ENCODE measurements at regions not wholly inside any gene's neighbourhood (a gene's known extent, or its start where the extent isn't known, plus 50 kb on each side); places are given as distances from the start of the nearest gene placed in this dataset.

GRCh38 chr6:85143676-85144075, 306.2 kb upstream of the NT5E start:
- TF ChIP-seq CTCF (IDR thresholded peaks at IDR 0.05; ENCODE audit: low read depth, low read length, missing control alignments) = no peak
- DNase-seq (ENCODE audit: extremely low read depth, low read depth) = no peak
- no peak overlapping the region for H3K4me3 ChIP-seq (replicated peaks; ENCODE audit: low read depth, low read length)

GRCh38 chr6:85137865-85138264, 312.0 kb upstream of the NT5E start:
- TF ChIP-seq CTCF (IDR thresholded peaks at IDR 0.05; ENCODE audit: low read depth, low read length, missing control alignments) = no peak
- no peak for DNase-seq (ENCODE audit: extremely low read depth, low read depth)
- H3K4me3 ChIP-seq (replicated peaks; ENCODE audit: low read depth, low read length) = no peak overlapping the region

GRCh38 chr6:85136310-85136709, 313.6 kb upstream of the NT5E start:
- TF ChIP-seq CTCF (IDR thresholded peaks at IDR 0.05; ENCODE audit: low read depth, low read length, missing control alignments) = no peak
- DNase-seq (ENCODE audit: extremely low read depth, low read depth) = no peak
- H3K4me3 ChIP-seq (replicated peaks; ENCODE audit: low read depth, low read length) = no peak overlapping the region

GRCh38 chr6:85135376-85136094, 314.3 kb upstream of the NT5E start:
- TF ChIP-seq CTCF (IDR thresholded peaks at IDR 0.05; ENCODE audit: low read depth, low read length, missing control alignments) = no peak
- H3K4me3 ChIP-seq (replicated peaks; ENCODE audit: low read depth, low read length) = no peak overlapping the region
- DNase-seq (ENCODE audit: extremely low read depth, low read depth) = no peak

GRCh38 chr6:85134172-85134571, 315.7 kb upstream of the NT5E start:
- H3K4me3 ChIP-seq (replicated peaks; ENCODE audit: low read depth, low read length) = no peak overlapping the region
- TF ChIP-seq CTCF (IDR thresholded peaks at IDR 0.05; ENCODE audit: low read depth, low read length, missing control alignments) = no peak
- no peak for DNase-seq (ENCODE audit: extremely low read depth, low read depth)

GRCh38 chr6:85132091-85132490, 317.8 kb upstream of the NT5E start:
- TF ChIP-seq CTCF (IDR thresholded peaks at IDR 0.05; ENCODE audit: low read depth, low read length, missing control alignments) = no peak
- no peak for DNase-seq (ENCODE audit: extremely low read depth, low read depth)
- no peak overlapping the region for H3K4me3 ChIP-seq (replicated peaks; ENCODE audit: low read depth, low read length)

- no peak for DNase-seq (ENCODE audit: extremely low read depth, low read depth)
- H3K4me3 ChIP-seq (replicated peaks; ENCODE audit: low read depth, low read length) = no peak overlapping the region
- no peak for TF ChIP-seq CTCF (IDR thresholded peaks at IDR 0.05; ENCODE audit: low read depth, low read length, missing control alignments)
Observed at GRCh38 chr6:85130743-85131142, 319.1 kb upstream of the NT5E start.
